ENCODE measurements at regions not wholly inside any gene's neighbourhood (a gene's known extent, or its start where the extent isn't known, plus 50 kb on each side); places are given as distances from the start of the nearest gene placed in this dataset.

DNA sequence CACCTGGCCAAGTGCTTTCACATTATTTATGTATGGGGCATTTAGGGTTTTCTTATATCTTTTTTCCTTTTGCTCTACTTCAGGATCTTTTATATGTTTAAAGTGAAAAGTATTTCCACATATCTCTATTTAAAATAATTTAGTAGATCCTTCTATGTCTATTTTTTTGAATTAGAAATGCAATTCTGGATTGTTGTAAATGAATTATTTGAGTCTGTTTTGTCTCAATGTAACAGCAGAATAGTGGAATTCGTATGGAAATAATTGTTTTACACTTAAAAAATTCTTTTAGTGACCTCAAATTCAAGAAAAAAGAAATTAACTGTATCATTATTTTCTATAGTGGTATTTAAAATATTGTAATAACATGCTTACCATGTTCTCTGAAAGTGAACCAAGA, 126.5 kb upstream of the HDAC9 start:
- ChIA-PET CTCF (no interaction called here), POLR2A (no interaction called here)
- no peak for DNase-seq (ENCODE audit: extremely low spot score)
- TF ChIP-seq PKNOX1 (IDR thresholded peaks at IDR 0.05) = no peak
- TF ChIP-seq CTBP1 (IDR thresholded peaks at IDR 0.05; ENCODE audit: borderline replicate concordance) = no peak
- no peak for TF ChIP-seq FOXM1 (IDR thresholded peaks at IDR 0.05; ENCODE audit: borderline replicate concordance)
- no peak for TF ChIP-seq ARNT (IDR thresholded peaks at IDR 0.05)
- no peak for TF ChIP-seq BHLHE40 (IDR thresholded peaks at IDR 0.05; ENCODE audit: borderline replicate concordance)
- TF ChIP-seq FOXK2 (IDR thresholded peaks at IDR 0.05) = no peak
- TF ChIP-seq LEF1 (IDR thresholded peaks at IDR 0.05; ENCODE audit: borderline replicate concordance) = no peak
- TF ChIP-seq FOXA1 (IDR thresholded peaks at IDR 0.05) = no peak
- TF ChIP-seq SP1 (IDR thresholded peaks at IDR 0.05) = no peak
- TF ChIP-seq NFRKB (IDR thresholded peaks at IDR 0.05) = no peak
- TF ChIP-seq ZNF384 (IDR thresholded peaks at IDR 0.05) = no peak
- TF ChIP-seq HDGF (IDR thresholded peaks at IDR 0.05; ENCODE audit: borderline replicate concordance) = no peak
- no peak for TF ChIP-seq TARDBP (IDR thresholded peaks at IDR 0.05)
- TF ChIP-seq L3MBTL2 (conservative IDR thresholded peaks at IDR 0.05) = no peak
- TF ChIP-seq SUZ12 (IDR thresholded peaks at IDR 0.05) = no peak
- TF ChIP-seq ELF4 (IDR thresholded peaks at IDR 0.05) = no peak

DNA sequence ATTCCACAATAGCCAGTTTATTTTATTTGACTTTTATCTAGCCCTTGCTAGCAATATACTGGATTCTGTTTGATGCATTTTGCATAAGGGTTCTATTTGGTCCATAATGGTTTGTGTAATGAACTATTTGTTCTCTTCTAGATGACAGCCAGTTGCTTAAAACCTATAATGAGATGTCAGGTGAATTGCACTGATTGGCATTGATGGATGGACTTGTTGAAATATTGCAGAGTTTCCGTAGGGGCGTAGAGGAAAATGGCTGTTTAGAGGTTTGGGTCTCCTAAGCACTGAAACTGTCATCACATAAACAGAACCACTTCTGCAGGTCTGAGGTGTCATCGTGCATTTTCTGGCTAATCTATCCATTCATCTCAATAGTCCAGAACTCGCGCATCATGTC, 124.9 kb upstream of the HDAC9 start:
- ChIA-PET POLR2A (no interaction called here), CTCF (no interaction called here)
- TF ChIP-seq ZNF384 (IDR thresholded peaks at IDR 0.05) = no peak
- TF ChIP-seq LEF1 (IDR thresholded peaks at IDR 0.05; ENCODE audit: borderline replicate concordance) = no peak
- no peak for TF ChIP-seq CTBP1 (IDR thresholded peaks at IDR 0.05; ENCODE audit: borderline replicate concordance)
- TF ChIP-seq PKNOX1 (IDR thresholded peaks at IDR 0.05) = no peak
- TF ChIP-seq HDGF (IDR thresholded peaks at IDR 0.05; ENCODE audit: borderline replicate concordance) = no peak
- no peak for TF ChIP-seq FOXK2 (IDR thresholded peaks at IDR 0.05)
- no peak for TF ChIP-seq FOXM1 (IDR thresholded peaks at IDR 0.05; ENCODE audit: borderline replicate concordance)
- TF ChIP-seq SUZ12 (IDR thresholded peaks at IDR 0.05) = no peak
- no peak for TF ChIP-seq ARNT (IDR thresholded peaks at IDR 0.05)
- no peak for TF ChIP-seq L3MBTL2 (conservative IDR thresholded peaks at IDR 0.05)
- no peak for TF ChIP-seq NFRKB (IDR thresholded peaks at IDR 0.05)
- TF ChIP-seq TARDBP (IDR thresholded peaks at IDR 0.05) = no peak
- TF ChIP-seq SP1 (IDR thresholded peaks at IDR 0.05) = no peak
- no peak for TF ChIP-seq ELF4 (IDR thresholded peaks at IDR 0.05)
- no peak for TF ChIP-seq FOXA1 (IDR thresholded peaks at IDR 0.05)
- TF ChIP-seq BHLHE40 (IDR thresholded peaks at IDR 0.05; ENCODE audit: borderline replicate concordance) = no peak
- DNase-seq (ENCODE audit: extremely low spot score) = no peak

DNA sequence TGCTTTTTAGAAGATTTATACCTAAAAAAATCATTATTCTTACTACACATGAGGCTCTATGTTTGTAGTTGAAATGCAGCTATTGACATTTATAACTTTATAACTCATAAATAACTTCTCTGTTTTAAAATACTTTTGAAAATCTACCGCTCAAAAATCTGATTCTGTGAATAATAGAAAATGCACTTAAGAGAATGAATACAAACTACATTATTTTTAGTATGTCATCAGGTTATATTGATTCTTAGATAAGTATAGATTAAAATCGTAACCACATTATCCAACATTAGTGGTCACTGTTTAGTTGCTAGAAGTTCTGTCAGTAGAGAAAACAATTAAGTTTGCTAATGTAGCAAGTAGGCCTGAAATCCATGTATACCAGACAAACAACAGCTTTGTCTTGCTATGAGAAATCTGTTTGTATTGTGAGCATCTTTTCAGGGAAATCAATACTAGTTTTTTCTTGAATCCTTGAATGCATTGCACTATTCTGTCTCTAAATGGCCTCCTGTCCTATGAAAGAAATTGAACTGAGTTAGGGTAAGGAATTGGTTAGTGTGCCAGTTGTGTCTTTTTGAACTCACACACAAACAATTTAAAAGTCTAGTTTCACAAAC, 116.5 kb upstream of the HDAC9 start:
- POLR2A ChIA-PET = no interaction called here
- CTCF ChIA-PET = no interaction called here

GRCh38 chr7:18384491-18385143, 110.9 kb upstream of the HDAC9 start:
- CTCF ChIA-PET = no interaction called here
- DNase-seq (ENCODE audit: extremely low spot score) = no peak
- TF ChIP-seq NFRKB (IDR thresholded peaks at IDR 0.05) = no peak
- POLR2A ChIA-PET = no interaction called here

More for the DNA sequence above, 116.5 kb upstream of the HDAC9 start:
- DNase-seq (ENCODE audit: extremely low spot score) = no peak
- TF ChIP-seq FOXA1 (IDR thresholded peaks at IDR 0.05) = no peak

DNA sequence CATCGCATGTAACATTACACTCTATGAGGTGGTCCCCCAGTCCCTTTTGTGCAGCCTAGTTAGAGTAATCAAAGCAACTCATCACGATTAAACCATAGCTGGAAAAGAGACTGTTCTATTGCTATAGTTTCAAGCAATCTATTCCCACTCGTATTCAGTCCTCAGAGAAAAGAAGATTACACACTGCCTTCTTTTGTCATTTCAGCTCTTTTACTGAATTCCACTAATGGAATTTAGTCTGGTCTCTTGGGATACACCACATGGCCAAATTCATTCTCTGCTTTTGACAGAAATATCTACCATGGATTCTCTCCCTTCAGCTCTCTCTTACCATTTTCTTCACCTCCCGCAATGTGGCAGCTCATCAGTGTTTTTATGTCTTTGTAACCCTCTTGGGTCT, 108.9 kb upstream of the HDAC9 start:
- TF ChIP-seq BHLHE40 (IDR thresholded peaks at IDR 0.05; ENCODE audit: borderline replicate concordance) (no peak), CTBP1 (IDR thresholded peaks at IDR 0.05; ENCODE audit: borderline replicate concordance) (no peak), HDGF (IDR thresholded peaks at IDR 0.05; ENCODE audit: borderline replicate concordance) (no peak)
- DNase-seq (ENCODE audit: extremely low spot score) = no peak
- ChIA-PET CTCF (no interaction called here), POLR2A (no interaction called here)

DNA sequence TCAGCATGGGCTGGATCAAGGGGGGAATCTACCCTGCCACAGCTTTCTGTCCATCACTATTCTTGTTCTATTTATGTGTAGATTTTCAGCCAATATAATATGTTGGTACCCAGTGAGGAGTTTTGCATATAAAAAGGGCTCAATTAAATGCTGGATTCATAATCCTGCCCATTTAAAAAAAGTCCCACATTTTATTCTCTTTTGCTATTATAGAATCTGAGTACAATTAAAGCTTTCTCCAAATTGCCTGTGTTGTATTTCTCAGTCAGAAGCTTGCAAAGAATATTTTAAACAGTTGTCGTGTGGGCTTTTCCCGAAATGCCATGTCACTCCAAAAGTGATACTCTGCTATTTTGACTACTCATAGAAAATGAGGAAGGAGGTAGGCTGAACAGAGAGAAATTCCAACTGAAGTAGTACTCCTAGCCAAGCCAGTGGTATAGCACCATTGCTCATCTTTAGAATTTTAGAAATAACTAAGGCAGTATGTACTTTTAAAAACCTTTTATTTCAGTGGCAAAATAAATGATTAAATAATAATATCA, 108.3 kb upstream of the HDAC9 start:
- POLR2A ChIA-PET = no interaction called here
- no peak for DNase-seq (ENCODE audit: extremely low spot score)
- CTCF ChIA-PET = no interaction called here
- TF ChIP-seq BHLHE40 (IDR thresholded peaks at IDR 0.05; ENCODE audit: borderline replicate concordance) (no peak), FOXA1 (IDR thresholded peaks at IDR 0.05) (no peak), ZNF384 (IDR thresholded peaks at IDR 0.05) (no peak), TARDBP (IDR thresholded peaks at IDR 0.05) (no peak), LEF1 (IDR thresholded peaks at IDR 0.05; ENCODE audit: borderline replicate concordance) (no peak)

GRCh38 chr7:18390535-18390907, 105.0 kb upstream of the HDAC9 start:
- no peak for TF ChIP-seq ZNF384 (IDR thresholded peaks at IDR 0.05)
- TF ChIP-seq ARNT (IDR thresholded peaks at IDR 0.05) = no peak
- no peak for TF ChIP-seq SP1 (IDR thresholded peaks at IDR 0.05)
- TF ChIP-seq BHLHE40 (IDR thresholded peaks at IDR 0.05; ENCODE audit: borderline replicate concordance) = no peak
- no peak for TF ChIP-seq L3MBTL2 (conservative IDR thresholded peaks at IDR 0.05)
- no peak for TF ChIP-seq ELF4 (IDR thresholded peaks at IDR 0.05)
- TF ChIP-seq FOXK2 (IDR thresholded peaks at IDR 0.05) = no peak
- no peak for TF ChIP-seq TARDBP (IDR thresholded peaks at IDR 0.05)
- TF ChIP-seq LEF1 (IDR thresholded peaks at IDR 0.05; ENCODE audit: borderline replicate concordance) = no peak
- no peak for TF ChIP-seq CTBP1 (IDR thresholded peaks at IDR 0.05; ENCODE audit: borderline replicate concordance)
- no peak for TF ChIP-seq SUZ12 (IDR thresholded peaks at IDR 0.05)
- no peak for TF ChIP-seq FOXA1 (IDR thresholded peaks at IDR 0.05)
- CTCF ChIA-PET = interaction anchor here (1.1 kb wide), 1 partner anchor 276 kb away, joined by 3 read pairs; no protein-coding TSS in a partner anchor
- POLR2A ChIA-PET = no interaction called here
- no peak for DNase-seq (ENCODE audit: extremely low spot score)
